Neural cell (in vitro differentiated cells): ENCODE measurements at regions not wholly inside any gene's neighbourhood (a gene's known extent, or its start where the extent isn't known, plus 50 kb on each side); places are given as distances from the start of the nearest gene placed in this dataset.

ENCODE experiments used
- H2AFZ ChIP-seq: fragments of 200-600, 300-800 bp; sonication (generic), shearing (Covaris generic); 2 replicates; pipeline ENCODE4 v1.6.0; 2014; ENCODE audit warnings: low read depth, mild to moderate bottlenecking, antibody characterized with exemption, low read length, moderate library complexity
- H3F3A ChIP-seq: fragments of 200-600 bp; shearing (Covaris generic); 2 replicates; pipeline ENCODE4 v1.6.1; 2016; ENCODE audit warnings: mild to moderate bottlenecking, moderate library complexity, mixed read lengths, antibody characterized with exemption, low read length; ENCODE audit not compliant: insufficient read depth, poor library complexity, severe bottlenecking
- H3K27ac ChIP-seq: fragments of 200-600, 300-800 bp; sonication (generic), shearing (Covaris generic); 2 replicates; pipeline ENCODE4 v1.5.1; 2014; ENCODE audit warnings: mild to moderate bottlenecking, low read length, moderate library complexity
- H3K27me3 ChIP-seq: fragments of 300-800, 200-600 bp; sonication (generic), shearing (Covaris generic); 2 replicates; pipeline ENCODE4 v1.6.0; 2014; ENCODE audit warnings: mild to moderate bottlenecking, low read depth, low read length, moderate library complexity; ENCODE audit not compliant: insufficient read depth
- H3K36me3 ChIP-seq: fragments of 300-800, 200-600 bp; sonication (generic), shearing (Covaris generic); 2 replicates; pipeline ENCODE4 v1.5.1; 2014; ENCODE audit warnings: mild to moderate bottlenecking, antibody characterized with exemption, low read length, moderate library complexity; ENCODE audit not compliant: insufficient read depth
- H3K4me2 ChIP-seq: fragments of 300-800, 200-600 bp; sonication (generic), shearing (Covaris generic); 2 replicates; pipeline ENCODE4 v1.6.0; 2014; ENCODE audit warnings: mild to moderate bottlenecking, low read length
- H3K4me3 ChIP-seq: fragments of 300-800, 200-600 bp; sonication (generic), shearing (Covaris generic); 2 replicates; pipeline ENCODE4 v1.5.1; 2014; ENCODE audit warnings: mild to moderate bottlenecking, low read length, moderate library complexity
- H3K79me2 ChIP-seq: fragments of 200-600 bp; shearing (Covaris generic); replicated peaks from 2 replicates; pipeline ENCODE4 v1.6.0; 2014; ENCODE audit warnings: mild to moderate bottlenecking, low read length, moderate library complexity; ENCODE audit not compliant: insufficient read depth
- H3K9ac ChIP-seq: fragments of 300-800, 200-600 bp; sonication (generic), shearing (Covaris generic); 2 replicates; pipeline ENCODE4 v1.6.1; 2016; ENCODE audit warnings: mild to moderate bottlenecking, low read length, mixed read lengths
- H3K9me2 ChIP-seq: fragments of 200-600 bp; shearing (Covaris generic); 2 replicates; pipeline ENCODE4 v1.6.1; 2016; ENCODE audit warnings: mild to moderate bottlenecking, low read length, mixed read lengths; ENCODE audit not compliant: insufficient read depth
- H3K9me3 ChIP-seq: fragments of 200-600, 300-800 bp; sonication (generic), shearing (Covaris generic); 2 replicates; pipeline ENCODE4 v1.6.1; 2016; ENCODE audit warnings: mild to moderate bottlenecking, mixed run types, low read length, moderate library complexity, mixed read lengths
- H4K20me1 ChIP-seq: fragments of 200-600 bp; shearing (Covaris generic); 2 replicates; pipeline ENCODE4 v1.6.1; 2016; ENCODE audit warnings: mild to moderate bottlenecking, mixed run types; ENCODE audit not compliant: insufficient read depth
- CTCF ChIP-seq: fragments of 450-650 bp; IDR thresholded peaks from 2 replicates; pipeline ENCODE4 v1.5.1; 2014; ENCODE audit warnings: antibody characterized with exemption, mild to moderate bottlenecking, moderate library complexity; ENCODE audit not compliant: poor library complexity, severe bottlenecking
- EP300 ChIP-seq: fragments of 450-650 bp; conservative IDR thresholded peaks from 2 replicates; pipeline ENCODE4 v1.6.1; 2014; ENCODE audit warnings: antibody characterized with exemption, mild to moderate bottlenecking, moderate library complexity; ENCODE audit not compliant: poor library complexity, severe bottlenecking
- EZH2 ChIP-seq: fragments of 200-600, 300-800 bp; shearing (Covaris generic), sonication (generic); IDR thresholded peaks from 2 replicates; pipeline ENCODE4 v1.6.1; 2014; ENCODE audit warnings: antibody characterized with exemption, low read length, borderline replicate concordance, mild to moderate bottlenecking; ENCODE audit not compliant: insufficient read depth, poor library complexity, severe bottlenecking
- MXI1 ChIP-seq: fragments of 450-650 bp; conservative IDR thresholded peaks from 2 replicates; pipeline ENCODE4 v1.6.1; 2014; ENCODE audit warnings: antibody characterized with exemption, mild to moderate bottlenecking; ENCODE audit not compliant: poor library complexity, severe bottlenecking
- POLR2AphosphoS5 ChIP-seq: IDR thresholded peaks from 2 replicates; pipeline ENCODE4 v1.6.1; 2012
- RAD21 ChIP-seq: fragments of 450-650 bp; conservative IDR thresholded peaks from 2 replicates; pipeline ENCODE4 v1.6.1; 2014; ENCODE audit warnings: antibody characterized with exemption, mild to moderate bottlenecking, moderate library complexity
- REST ChIP-seq: IDR thresholded peaks from 2 replicates; pipeline ENCODE4 v1.6.1; 2012; ENCODE audit warnings: borderline replicate concordance
- SMC3 ChIP-seq: fragments of 450-650 bp; conservative IDR thresholded peaks from 2 replicates; pipeline ENCODE4 v1.6.1; 2014; ENCODE audit warnings: antibody characterized with exemption, mild to moderate bottlenecking, moderate library complexity; ENCODE audit not compliant: poor library complexity
- TAF1 ChIP-seq: IDR thresholded peaks from 2 replicates; pipeline ENCODE4 v1.6.1; 2012; ENCODE audit warnings: low read depth

GRCh38 chr9:90741036-90741435, 60.6 kb upstream of the SYK start:
- Histone ChIP-seq H3K4me2 (no peak overlapping the region), H3K9ac (no peak overlapping the region), H3K27me3 (no peaks in the 10 kb centered on the region), H3K79me2 (no peaks in the 10 kb centered on the region), H3K36me3 (no peaks in the 10 kb centered on the region), H4K20me1 (no peaks in the 10 kb centered on the region), H3K9me2 (no peaks in the 10 kb centered on the region), H3K9me3 (no peaks in the 10 kb centered on the region), H2AFZ (no peak overlapping the region), H3F3A (no peaks in the 10 kb centered on the region), H3K27ac (no peak overlapping the region), H3K4me3 (no peak overlapping the region)
- TF ChIP-seq MXI1, result no peak
- TF ChIP-seq POLR2AphosphoS5, result no peak
- no peak for TF ChIP-seq SMC3
- no peak for TF ChIP-seq TAF1
- no peak for TF ChIP-seq REST
- TF ChIP-seq CTCF, result no peak
- TF ChIP-seq EP300, result no peak
- no peak for TF ChIP-seq EZH2
- no peak for TF ChIP-seq RAD21

DNA sequence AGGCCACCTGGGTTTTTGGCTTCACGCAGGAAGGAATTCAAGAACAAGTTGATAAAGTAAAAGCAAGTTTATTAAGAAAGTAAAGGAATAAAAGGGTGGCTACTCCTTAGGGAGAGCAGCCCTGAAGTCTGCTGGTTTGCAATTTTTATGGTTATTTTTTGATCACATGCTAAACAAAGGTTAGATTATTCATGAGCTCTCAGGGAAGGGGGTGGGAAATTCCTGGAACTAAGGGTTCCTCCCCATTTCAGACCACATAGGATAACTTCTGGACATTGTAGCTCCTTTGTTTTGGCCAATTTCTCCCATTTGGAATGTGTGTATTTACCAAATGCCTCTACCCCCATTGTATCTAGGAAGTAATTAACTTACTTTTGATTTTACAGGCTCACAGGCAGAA, 63.9 kb upstream of the SYK start:
- H2AFZ ChIP-seq, result no peak overlapping the region
- H3K4me3 ChIP-seq, result no peak overlapping the region
- no peaks in the 10 kb centered on the region for H4K20me1 ChIP-seq
- H3K27ac ChIP-seq, result no peak overlapping the region
- H3K9ac ChIP-seq, result no peak overlapping the region
- no peaks in the 10 kb centered on the region for H3K79me2 ChIP-seq
- no peak overlapping the region for H3K4me2 ChIP-seq
- H3K9me2 ChIP-seq, result no peaks in the 10 kb centered on the region
- no peaks in the 10 kb centered on the region for H3K9me3 ChIP-seq
- H3K27me3 ChIP-seq, result no peaks in the 10 kb centered on the region
- H3F3A ChIP-seq, result no peaks in the 10 kb centered on the region
- no peaks in the 10 kb centered on the region for H3K36me3 ChIP-seq
- TF ChIP-seq MXI1, result no peak
- TF ChIP-seq EP300, result no peak
- no peak for TF ChIP-seq RAD21
- no peak for TF ChIP-seq TAF1
- TF ChIP-seq CTCF, result no peak
- no peak for TF ChIP-seq REST
- TF ChIP-seq EZH2, result no peak
- TF ChIP-seq SMC3, result no peak
